Upper lobe of right lung (tissue), 1 donor: ENCODE measurements at regions not wholly inside any gene's neighbourhood (a gene's known extent, or its start where the extent isn't known, plus 50 kb on each side); places are given as distances from the start of the nearest gene placed in this dataset.
"Not testable (repeated sequence)": the region's sequence is repeated elsewhere in the genome, so short reads cannot be mapped to it uniquely, and the experiment has no call there.

Experiments used
- ATAC-seq: fragments of 200-7000 bp; cut with Tn5 transposase; one replicate; pipeline ENCODE4 v1.9.1; 2020; ENCODE audit warnings: mild to moderate bottlenecking, moderate library complexity
- DNase-seq: peaks from one replicate; pipeline ENCODE4 v3.0.0-alpha.2; 2020
- H3K27ac ChIP-seq: fragments of 200-600 bp; one replicate; pipeline ENCODE4 v1.8.0; 2022
- H3K27me3 ChIP-seq: fragments of 200-600 bp; one replicate; pipeline ENCODE4 v1.8.0; 2022; ENCODE audit warnings: mild to moderate bottlenecking
- H3K36me3 ChIP-seq: fragments of 200-600 bp; one replicate; pipeline ENCODE4 v1.8.0; 2022
- H3K4me1 ChIP-seq: fragments of 200-600 bp; one replicate; pipeline ENCODE4 v1.8.0; 2022
- H3K4me3 ChIP-seq: fragments of 200-600 bp; one replicate; pipeline ENCODE4 v1.8.0; 2022; ENCODE audit warnings: mild to moderate bottlenecking
- H3K9me3 ChIP-seq: fragments of 200-600 bp; one replicate; pipeline ENCODE4 v1.8.0; 2022
- intact Hi-C: fragments of 100-400 bp; cut with DNase I; formaldehyde crosslinking; loops from one replicate; pipeline ENCODE4 v1.11.0; 2022
- TF ChIP-seq, protein P1 (sequence below): fragments of 200-600 bp; IDR thresholded peaks from one replicate; pipeline ENCODE4 v1.8.0; 2022; ENCODE audit warnings: antibody characterized with exemption
- donor health status: DM: no; HTN: yes; CAD: no; lungs with severe emphysema.

DNA sequence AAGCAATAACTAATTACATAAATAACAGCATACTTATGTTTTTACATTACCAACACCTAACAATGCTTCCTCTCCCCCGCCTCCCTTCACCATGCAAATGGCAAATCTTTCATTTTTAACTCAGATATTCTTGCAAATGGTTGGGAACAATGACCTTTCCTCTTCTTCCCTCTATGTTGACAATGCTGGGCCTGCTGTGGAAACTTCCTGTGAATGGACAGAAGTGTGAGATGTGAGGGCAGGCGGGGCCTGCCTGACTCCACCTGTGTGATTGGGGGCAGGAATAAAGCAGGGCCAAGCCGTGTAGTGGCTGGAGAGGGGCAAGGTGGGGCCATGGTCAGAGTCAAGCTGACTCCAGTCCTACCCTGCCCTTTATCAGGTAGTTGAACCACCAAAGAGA is 289.6 kb downstream of the RPS6KC1 start:
- intact Hi-C loops = no loop called here

DNA sequence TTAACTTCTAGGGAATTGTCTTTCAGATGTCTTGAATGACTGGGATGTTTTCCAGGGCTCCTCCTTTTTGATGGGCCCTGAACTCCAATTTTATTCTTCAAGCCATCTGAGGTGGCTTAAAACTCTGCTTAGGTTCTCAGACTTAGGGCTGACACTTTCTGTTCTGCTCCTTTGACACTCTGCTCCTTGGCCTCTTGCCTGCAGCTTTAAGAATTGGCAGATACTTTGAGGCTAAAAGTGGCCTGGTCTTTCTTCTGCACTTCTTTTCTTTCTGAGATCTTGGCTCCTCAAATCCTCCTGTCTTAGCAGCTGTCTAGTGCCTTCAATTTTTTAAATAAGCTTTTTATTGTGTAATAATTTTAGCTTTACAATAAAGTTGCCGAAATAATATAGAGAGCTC is 294.6 kb downstream of the RPS6KC1 start:
- TF ChIP-seq, protein P1, sequence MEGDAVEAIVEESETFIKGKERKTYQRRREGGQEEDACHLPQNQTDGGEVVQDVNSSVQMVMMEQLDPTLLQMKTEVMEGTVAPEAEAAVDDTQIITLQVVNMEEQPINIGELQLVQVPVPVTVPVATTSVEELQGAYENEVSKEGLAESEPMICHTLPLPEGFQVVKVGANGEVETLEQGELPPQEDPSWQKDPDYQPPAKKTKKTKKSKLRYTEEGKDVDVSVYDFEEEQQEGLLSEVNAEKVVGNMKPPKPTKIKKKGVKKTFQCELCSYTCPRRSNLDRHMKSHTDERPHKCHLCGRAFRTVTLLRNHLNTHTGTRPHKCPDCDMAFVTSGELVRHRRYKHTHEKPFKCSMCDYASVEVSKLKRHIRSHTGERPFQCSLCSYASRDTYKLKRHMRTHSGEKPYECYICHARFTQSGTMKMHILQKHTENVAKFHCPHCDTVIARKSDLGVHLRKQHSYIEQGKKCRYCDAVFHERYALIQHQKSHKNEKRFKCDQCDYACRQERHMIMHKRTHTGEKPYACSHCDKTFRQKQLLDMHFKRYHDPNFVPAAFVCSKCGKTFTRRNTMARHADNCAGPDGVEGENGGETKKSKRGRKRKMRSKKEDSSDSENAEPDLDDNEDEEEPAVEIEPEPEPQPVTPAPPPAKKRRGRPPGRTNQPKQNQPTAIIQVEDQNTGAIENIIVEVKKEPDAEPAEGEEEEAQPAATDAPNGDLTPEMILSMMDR = no peak
- Histone ChIP-seq H3K4me3 (no peak overlapping the region), H3K4me1 (no peaks in the 10 kb centered on the region), H3K9me3 (no peaks in the 10 kb centered on the region), H3K36me3 (no peaks in the 10 kb centered on the region), H3K27me3 (no peaks in the 10 kb centered on the region), H3K27ac (no peak overlapping the region)
- DNase-seq (no peak), ATAC-seq (no peak)
- intact Hi-C loops = no loop called here

More for the DNA sequence above, 289.6 kb downstream of the RPS6KC1 start:
- H3K27me3 ChIP-seq = no peaks in the 10 kb centered on the region
- H3K4me3 ChIP-seq = no peak overlapping the region
- DNase-seq = no peak
- H3K9me3 ChIP-seq = no peaks in the 10 kb centered on the region
- H3K4me1 ChIP-seq = no peaks in the 10 kb centered on the region
- H3K27ac ChIP-seq = no peak overlapping the region
- TF ChIP-seq, protein P1 = no peak
- no peak for ATAC-seq
- no peaks in the 10 kb centered on the region for H3K36me3 ChIP-seq

DNA sequence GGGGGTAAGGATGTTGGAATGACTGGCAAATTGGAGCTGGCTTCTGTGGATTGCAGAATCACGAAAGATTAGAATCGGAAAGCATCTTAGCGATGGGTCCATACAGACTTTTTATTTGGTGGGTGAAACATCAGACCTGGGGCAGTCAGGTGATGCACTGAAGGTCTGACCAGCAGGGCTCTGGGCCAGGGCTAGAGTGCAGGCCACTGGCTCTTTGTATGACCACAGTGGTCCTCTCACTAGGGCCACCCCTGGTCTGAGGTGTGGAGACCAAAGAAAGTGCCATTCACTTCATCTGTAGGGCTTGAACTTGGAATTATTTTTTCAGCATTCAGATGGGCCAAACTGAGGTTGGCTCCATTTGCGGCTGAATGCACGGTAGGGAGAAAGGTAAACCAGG is 306.4 kb downstream of the RPS6KC1 start:
- ATAC-seq = no peak
- H3K4me3 ChIP-seq = no peak overlapping the region
- H3K9me3 ChIP-seq = no peaks in the 10 kb centered on the region
- intact Hi-C loops = no loop called here
- no peaks in the 10 kb centered on the region for H3K36me3 ChIP-seq
- no peak for DNase-seq
- TF ChIP-seq, protein P1 = no peak
- H3K27me3 ChIP-seq = no peaks in the 10 kb centered on the region
- H3K27ac ChIP-seq = no peak overlapping the region
- H3K4me1 ChIP-seq = no peaks in the 10 kb centered on the region

DNA sequence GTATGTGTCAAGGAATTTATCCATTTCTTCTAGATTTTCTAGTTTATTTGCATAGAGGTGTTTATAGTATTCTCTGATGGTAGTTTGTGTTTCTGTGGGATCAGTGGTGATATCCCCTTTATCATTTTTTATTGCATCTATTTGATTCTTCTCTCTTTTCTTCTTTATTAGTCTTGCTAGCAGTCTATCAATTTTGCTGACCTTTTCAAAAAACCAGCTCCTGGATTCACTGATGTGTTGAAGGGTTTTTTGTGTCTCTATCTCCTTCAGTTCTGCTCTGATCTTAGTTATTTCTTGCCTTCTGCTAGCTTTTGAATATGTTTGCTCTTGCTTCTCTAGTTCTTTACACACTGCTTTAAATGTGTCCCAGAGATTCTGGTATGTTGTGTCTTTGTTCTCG is 307.3 kb downstream of the RPS6KC1 start:
- DNase-seq, H3K4me1 ChIP-seq, intact Hi-C loops, ATAC-seq, H3K9me3 ChIP-seq, H3K4me3 ChIP-seq, H3K27ac ChIP-seq, H3K27me3 ChIP-seq, H3K36me3 ChIP-seq: not testable (repeated sequence)

DNA sequence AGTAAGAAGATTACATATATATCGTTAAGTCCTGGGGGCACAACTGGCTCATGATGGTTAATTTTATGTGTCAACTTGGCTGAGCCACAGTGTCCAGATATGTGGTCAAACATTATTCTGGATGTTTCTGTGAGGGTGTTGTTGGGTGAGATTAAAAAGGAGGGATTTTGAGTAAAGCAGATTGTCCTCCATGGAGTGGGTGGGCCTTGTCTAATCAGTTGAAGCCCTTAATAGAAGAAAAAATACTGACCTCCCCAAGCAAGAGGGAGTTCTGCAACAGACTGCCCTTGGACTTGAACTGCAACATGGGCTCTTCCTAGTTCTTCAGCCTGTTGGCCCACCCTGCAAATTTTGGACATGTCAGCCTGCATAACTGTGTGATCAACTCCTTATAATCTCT is 311.6 kb downstream of the RPS6KC1 start:
- TF ChIP-seq, protein P1 = no peak
- Histone ChIP-seq H3K27ac (no peak overlapping the region), H3K36me3 (no peaks in the 10 kb centered on the region), H3K9me3 (no peaks in the 10 kb centered on the region), H3K4me1 (no peaks in the 10 kb centered on the region), H3K4me3 (no peak overlapping the region), H3K27me3 (no peaks in the 10 kb centered on the region)
- DNase-seq (no peak), ATAC-seq (no peak)
- intact Hi-C loops = no loop called here

DNA sequence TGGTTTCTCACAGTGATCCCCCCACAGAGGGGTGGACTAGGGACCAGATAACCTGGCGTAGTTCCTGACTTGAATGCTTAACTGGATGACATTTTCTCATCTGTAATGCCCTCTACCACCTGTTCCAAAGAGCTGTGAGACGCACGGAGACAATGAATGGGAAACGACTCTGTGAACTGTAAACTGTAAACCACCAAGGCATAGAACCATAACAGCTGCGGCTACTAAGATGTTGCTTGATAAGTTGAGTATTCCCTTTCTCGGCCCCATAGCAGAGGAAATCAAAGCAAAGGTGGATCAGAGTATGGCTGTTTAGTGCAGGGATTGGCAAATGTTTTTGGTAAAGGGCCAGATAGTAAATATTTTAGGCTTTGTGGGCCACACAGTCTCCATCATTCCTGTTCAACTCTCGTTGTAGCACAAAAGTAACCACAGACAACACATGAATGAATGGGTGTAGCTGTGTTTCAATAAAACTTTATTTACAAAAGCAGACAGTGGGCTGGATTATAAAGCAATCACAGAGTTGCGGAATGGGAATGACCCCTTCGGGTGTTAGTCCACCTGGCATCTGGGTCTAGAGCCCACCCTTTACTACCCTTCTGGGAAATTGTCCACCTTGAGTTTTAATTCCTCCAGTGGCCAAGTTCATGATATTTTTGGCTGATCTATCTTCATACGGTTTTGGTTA is 315.2 kb downstream of the RPS6KC1 start:
- TF ChIP-seq, protein P1 = no peak
- intact Hi-C loops = no loop called here
- no peaks in the 10 kb centered on the region for H3K36me3 ChIP-seq
- H3K4me1 ChIP-seq = no peaks in the 10 kb centered on the region
- H3K27ac ChIP-seq = no peak overlapping the region
- no peaks in the 10 kb centered on the region for H3K9me3 ChIP-seq
- no peak overlapping the region for H3K4me3 ChIP-seq
- no peaks in the 10 kb centered on the region for H3K27me3 ChIP-seq
- DNase-seq = no peak
- no peak for ATAC-seq
